ENCODE measurements at regions not wholly inside any gene's neighbourhood (a gene's known extent, or its start where the extent isn't known, plus 50 kb on each side); places are given as distances from the start of the nearest gene placed in this dataset.

- TF ChIP-seq CTCF (IDR thresholded peaks at IDR 0.05) (no peak), EZH2 (IDR thresholded peaks at IDR 0.05; ENCODE audit: borderline replicate concordance, insufficient read depth, low read depth, low read length, poor library complexity, severe bottlenecking) (no peak)
These were observed 200.1 kb upstream of the ZNF717 start for GRCh38 chr3:75985432-75985831.
